ENCODE measurements at regions not wholly inside any gene's neighbourhood (a gene's known extent, or its start where the extent isn't known, plus 50 kb on each side); places are given as distances from the start of the nearest gene placed in this dataset.
A peak's percentile ranks its signal among the peaks of the same experiment; 100 is the strongest.

DNA sequence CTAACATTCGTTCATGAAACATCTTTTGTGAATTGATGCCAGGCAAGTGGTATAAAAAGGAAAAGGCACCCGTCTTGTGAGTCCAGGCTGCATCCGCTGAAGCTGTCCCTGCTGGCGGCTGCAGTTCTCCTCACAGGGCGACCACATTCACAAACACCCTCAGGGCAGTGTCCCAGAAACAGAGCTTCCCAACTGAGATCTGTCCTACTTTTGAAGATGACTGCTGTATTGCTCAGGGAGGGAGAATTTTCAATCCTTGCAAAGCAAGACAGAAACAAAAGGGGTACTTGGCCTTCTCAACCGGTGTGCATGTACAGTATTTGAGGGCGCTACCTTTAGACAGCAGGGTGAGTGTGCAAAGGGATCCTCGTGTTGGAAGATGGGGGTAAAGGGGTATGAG, 316.1 kb downstream of the GADD45G start:
- DNase-seq = peak; percentile 85

DNA sequence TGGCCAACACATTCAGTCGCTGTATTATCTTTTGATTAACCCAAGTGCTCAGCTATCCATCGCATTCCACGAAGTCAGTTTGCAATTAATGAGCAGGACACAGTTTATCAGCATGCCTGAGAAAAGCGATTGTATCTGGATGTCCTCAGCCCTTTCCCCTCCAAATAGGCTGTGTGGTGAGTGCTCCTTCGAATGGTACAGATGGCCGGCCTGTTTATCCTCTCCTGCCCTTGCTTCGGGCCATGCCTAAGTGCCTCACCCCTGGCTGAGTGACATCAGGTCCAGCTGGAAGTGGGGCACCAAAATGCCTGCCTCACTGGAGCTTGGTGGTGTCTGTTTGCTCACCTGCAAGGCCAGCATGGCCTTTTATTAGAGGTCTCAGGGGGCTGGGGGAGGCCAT, 317.3 kb downstream of the GADD45G start:
- DNase-seq = peak; percentile 59

DNA sequence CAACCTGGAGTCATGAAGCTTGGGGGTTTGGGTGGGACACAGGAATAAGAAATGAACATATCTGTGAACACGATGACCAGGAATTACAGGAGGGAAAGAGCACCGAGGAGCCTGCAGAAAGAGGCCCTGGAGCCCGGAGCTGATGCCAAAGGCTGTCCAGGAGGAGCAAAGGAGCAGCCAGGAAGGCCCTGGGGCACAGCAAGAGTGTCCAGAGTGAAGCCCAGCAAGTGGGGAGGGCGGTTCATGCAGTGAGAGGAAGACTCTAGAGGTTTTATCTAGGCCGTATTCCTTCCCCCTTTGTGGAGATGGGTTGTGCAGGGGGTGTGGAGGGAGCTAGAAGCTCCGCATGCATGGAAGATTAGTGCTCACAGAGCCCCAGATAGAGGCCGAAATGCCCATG, 318.4 kb downstream of the GADD45G start:
- no peak for DNase-seq

DNA sequence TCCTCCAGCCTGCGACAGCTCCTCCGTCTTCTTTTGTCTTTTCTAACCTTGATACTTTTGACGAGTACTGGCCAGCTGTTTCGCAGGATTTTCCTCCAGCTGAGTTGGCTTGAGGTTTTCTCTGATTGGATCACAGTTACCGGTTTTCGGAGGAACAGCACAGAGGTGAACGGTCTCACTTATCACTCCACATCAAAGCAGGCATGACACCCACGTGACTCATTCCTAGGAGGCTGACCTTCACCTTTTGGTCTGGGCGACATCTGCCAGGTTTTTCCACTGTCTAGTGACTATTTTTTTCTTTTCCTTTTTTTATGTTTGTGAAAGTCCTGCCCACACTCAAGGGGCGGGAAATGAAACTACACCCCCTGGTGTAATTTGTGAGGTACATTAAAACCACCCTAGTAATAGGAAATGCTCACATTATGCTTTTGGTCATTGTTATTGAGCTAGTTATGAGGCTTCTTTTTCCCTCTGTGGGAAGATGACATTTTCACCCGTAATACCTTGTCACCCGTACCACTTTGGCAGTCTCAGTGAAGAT, 319.2 kb downstream of the GADD45G start:
- DNase-seq = no peak

DNA sequence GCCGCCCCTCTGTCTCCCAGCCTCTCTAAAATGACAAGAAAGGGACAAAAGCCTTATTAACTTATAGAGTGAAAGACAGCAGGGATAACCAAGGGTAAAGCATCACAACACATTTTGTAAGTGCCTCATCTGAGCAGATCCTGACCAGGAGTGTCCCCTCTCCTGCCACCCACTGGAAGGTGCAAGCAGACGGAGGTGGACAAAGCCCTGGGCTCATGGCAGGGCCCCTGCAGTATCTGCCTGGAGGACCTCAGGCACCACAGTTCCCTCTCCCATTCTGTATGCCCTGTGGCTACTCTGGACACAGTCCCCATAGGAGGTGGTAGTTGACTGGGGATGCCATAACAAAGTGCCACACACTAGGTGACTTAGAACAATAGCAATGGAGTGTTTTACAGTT, 319.8 kb downstream of the GADD45G start:
- no peak for DNase-seq

DNA sequence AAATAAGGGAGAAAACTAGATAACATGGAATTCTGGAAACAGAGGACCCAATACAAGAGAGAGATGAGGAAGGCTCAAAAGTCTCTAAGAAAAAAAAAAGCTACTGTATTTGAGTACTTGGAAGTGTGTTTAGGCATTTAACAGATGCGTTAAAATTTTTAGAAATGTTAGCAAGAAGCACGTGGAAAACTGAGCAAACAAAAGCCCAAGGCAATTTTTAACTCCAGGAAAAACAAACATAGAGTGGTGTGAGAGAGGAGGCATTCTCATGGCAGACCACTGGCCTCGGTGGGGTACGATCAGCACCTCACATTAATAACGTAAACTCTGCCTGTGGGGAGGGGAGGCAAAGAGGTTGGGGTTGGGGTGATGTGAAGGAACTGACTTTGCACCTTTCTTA, 321.4 kb downstream of the GADD45G start:
- no peak for DNase-seq

DNA sequence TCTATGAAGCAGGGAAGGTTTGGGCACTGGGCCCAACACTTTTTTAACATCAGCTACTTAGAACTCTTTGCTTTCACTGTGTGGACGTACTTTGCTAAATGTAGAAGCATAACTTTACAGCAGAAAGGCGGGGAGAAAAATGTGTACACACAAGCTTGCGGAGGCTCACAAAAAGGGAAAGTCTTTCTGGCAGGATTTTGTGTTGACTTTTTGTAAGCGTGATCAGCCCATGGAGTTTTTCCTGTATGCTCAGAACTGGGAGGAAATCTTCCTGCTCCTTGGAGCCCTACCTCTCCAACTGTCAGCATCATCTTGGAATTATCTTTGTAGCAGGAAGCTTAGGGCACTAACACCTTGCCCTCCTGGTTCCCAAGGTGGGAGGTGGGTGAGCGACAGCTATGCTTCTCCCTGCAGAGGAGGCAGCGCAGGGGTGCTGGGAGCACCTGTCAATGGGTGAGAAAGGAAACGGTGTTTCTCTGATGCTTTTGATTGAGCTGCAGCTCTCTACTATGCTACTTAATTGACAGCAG, 321.9 kb downstream of the GADD45G start:
- no peak for DNase-seq

DNA sequence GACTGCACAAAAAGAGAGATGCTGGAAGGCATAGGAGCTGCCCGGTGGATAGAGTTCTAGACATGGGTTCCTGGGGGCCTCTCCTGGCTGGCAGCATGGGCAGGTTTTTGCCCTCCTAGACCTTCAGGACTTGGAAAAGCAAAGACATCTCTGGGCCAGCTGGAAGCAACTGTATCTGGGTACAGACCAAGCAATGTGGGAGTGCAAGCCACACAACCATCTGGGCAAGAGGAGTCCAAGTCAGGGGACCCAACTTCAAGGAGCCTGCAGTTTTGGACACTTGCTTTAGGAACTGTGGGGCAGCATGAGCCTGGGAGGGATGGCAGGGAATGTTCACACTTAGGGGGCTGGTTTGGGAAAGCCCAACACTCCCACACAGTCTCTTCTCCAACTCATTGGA, 323.3 kb downstream of the GADD45G start:
- DNase-seq = no peak

DNA sequence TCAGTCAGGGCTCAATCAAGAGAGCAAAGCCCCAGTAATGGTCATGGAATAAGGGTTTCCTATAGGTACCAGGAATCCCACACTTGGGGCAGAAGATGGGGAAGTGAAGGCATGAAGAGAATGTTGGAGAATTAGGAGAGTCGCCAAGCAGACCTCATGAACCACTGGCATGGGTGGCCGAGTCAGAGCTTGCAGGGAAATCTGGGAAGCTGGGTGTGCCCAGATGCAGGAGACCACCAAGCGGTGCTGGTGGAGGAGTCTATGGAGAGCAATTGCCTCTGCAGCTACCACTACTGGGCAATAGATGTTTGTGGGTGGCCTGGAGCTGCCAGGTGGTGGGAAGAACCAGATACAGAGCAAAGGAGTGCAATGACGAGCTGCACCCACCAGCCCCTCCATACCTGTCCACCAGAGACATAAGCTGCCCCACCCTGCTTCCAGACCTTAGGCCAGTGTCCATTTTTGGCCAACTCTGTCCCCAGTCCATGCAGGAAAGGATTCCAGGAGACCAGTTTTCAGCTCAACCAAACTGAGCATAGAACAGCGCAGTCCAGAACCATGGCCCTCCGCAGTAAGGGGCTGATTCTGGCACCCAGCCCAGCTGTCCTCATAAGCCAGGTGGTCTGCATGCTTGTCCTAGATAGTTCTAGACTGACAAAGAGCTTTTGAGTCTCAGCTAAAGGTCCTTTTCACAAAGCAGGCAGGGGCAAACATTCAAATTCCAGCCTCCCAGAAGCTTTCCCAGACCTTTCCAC, 323.9 kb downstream of the GADD45G start:
- no peak for DNase-seq

DNA sequence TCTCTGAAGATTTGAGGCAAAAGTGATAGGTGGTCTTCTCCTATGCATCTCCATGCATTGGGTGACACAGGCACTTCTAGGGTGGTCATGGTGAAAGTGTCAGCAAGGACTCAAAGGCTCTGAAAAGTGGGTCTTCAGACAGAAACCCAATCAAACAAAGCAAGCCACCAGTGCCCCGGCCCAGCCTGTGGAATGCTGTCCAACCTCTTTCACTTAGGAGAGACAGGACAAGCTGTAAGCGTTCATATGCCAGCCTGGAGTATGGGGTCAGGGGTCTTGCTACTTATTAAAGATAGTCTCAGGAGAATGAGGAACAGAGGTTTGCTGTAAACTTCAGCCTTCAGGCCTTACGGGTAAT, 324.5 kb downstream of the GADD45G start:
- DNase-seq = no peak

DNA sequence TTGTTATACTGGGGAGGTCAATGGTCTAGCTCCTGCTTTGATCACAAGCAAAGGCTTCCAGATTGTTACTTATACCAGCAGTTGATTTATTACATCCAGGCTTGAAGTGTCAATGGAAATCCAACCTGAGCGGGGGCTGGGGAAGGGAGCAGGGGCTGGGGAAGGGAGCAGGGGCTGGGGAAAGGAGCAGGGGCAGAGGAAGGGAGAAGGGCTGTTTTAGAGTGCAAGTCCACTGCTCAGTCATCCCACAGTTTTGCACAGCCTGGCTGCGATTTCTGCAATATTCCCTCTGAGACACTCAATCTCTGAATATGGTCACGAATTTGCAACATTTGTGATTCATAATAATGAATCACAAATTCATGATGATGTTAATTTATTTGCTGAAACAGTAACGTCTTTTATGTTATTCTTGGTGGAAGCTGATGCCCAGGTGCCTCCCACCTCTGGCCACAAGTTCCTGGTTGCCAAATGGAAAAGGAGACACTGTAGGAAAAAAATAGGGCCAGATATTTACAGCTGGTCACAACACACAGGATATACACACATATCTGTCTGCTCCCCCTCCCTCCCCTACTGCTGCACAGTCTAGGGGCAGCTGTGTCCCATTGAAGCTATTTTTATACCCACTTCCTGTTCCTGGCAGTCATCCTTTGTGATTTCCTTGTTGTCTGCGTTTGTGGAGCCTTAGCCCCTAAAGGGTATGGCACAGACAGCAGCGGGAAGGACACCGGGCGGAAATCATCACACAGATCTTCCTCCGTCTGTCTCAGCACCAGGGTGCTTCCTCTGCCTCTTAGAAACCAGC, 325.1 kb downstream of the GADD45G start:
- DNase-seq = peak; percentile 17

DNA sequence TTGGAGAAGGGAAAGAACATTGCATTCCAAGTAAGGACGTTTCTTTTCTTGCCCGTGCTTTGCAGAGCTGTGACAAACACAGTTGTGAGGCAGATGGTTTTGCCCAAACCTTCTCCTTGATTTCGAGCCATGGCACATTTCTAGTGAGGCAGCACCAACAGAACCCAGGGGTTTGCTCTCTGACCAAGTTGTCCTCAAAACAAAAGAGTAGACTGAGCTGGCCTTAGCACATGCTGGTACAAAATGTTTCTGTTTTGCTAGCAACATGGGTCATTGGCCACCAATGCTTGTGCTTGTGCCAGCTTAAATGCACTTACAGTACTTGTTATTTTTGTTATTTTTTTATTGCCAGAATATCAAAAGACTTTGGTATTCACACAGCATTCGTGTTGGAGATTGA, 328.8 kb downstream of the GADD45G start:
- no peak for DNase-seq

DNA sequence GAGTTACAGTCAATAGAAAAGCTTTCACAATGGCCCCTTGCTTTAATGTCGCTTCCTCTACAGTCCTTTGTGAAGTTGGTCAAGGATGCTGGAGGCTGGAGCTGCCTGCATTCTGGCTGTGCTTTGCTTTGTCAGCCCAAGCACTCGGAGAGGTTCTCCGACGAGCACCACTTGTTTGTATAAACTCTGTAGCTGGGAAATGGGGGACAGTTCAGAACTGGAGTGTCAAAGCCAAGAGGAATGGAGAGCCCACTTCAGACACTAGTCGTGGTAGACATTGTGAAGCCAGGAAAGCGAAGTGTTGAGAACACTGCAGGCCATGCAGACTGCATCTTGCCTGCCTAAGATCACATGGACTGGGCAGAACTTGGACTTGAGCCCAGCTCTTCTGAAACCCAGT, 330.3 kb downstream of the GADD45G start:
- no peak for DNase-seq

DNA sequence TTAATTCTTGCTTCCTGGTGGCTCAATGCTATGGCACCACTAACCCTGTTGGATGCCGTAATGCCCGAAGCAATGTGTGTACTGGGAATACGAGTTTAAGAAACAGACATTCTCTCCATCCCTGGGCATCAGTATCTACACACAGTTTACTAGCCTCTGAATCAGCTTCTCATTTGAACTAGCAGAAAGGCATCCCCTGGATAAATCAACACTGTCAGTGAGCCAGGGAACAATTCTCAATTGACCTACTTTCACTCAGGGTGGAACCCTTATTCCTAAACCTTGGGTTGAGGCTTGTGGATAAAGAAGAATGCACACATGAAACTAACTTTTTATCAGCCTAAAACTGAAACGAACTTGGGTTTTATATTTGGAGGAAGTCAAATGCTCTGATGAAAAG, 331.0 kb downstream of the GADD45G start:
- no peak for DNase-seq

DNA sequence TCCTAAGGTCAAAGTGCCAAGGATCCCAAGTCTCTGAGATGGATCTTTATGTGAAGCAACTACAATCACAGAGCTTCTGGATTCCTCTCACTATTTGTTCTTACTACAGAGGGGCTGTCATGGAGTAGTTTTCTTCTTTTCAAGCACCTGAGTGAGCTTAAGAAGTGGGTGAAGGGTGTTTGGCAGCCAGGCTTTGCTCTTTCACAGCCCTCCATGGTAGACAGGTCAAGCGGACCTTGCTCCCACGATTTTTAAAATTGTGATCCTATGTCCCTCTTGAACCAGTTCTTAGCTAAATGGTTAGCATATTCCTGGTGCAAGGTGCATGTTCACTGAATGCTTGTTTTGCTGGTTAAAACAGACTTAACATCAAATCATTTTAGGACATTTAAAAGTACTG, 332.2 kb downstream of the GADD45G start:
- no peak for DNase-seq

DNA sequence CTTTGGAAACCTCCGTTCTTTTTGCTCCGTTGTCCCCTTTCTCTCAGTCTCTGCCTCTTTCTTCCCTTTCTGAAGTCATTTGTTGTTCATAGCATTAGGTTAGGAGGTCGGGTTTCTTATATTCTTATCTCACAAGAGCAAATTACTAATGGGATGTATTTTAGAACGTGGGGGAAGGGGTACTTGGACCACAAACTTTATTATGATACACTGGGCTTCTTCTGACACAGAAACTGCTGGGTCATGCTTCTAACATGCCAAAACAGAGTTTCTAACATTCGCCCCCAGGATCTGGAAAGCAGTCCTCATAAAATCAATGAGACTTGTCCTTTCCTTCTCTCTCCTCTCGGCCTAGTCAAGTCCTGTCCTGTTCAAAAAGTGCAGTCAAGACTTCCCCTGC, 334.4 kb downstream of the GADD45G start:
- no peak for DNase-seq

DNA sequence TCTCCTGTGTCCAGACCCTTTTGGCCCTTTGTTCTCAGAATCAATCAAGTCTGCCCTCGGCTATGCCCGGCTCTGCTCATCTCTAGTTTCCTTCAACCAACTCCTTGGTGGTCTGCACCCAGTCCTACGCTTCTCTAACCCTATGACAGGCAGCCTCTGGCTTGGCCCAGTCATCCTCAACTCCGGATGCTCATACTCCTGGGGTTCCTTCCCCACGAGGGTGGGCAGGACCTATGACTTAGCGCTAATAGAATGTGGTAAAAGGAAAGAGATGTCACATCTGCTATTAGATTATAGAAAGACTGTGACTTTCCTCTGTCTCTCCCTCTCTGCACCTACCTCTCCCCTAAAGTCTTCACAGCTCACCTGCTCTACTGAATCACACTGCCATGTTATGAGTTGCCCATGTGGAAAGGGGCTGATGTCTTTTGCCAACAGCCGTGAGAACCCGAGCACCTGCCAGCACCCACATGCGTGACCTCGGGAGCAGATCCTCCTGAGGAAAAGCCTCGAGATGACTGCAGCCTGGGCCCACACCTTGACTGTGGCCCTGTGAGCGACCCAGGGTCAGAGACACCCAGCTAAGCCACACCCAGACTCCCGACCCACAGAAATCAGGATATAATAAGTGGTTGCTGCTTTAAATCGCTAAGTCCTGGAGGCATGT, 334.9 kb downstream of the GADD45G start:
- DNase-seq = no peak

DNA sequence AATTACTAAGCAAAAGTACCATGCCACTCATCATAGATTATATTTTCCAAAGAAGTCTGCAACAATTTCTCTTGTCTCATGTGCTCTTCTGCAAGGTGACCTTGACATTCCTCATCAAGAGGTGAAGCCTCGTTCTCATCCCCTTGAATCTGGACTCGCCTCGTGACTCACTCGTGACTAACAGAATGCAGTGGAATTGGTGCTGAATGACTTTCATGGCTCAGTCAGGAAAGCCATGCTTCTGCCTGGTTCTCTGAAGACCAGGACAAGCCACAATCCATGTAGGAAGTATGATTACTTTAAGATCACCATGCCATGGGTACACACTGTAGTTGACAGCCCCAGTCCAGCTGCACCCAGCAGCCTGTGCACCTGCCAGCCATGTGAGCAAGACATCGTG, 335.8 kb downstream of the GADD45G start:
- no peak for DNase-seq

DNA sequence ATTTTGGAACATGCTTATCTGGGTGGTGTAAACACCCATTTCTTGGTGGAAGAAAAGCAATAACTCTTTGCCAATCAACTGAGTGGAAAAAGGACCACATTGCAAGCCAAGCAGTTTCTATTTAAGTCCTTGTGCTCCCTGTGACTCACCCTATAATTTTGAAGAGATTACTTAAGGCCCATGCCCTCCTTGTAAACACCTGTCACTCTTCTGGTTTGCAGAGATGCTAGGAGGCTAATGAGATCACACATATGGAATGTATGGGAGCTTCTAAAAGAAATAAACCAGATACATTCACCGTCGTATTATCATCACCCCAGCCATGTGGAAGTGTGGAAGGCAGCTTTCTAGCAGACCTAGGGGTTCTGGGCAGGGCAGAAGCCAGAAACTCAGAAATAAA, 337.1 kb downstream of the GADD45G start:
- no peak for DNase-seq

DNA sequence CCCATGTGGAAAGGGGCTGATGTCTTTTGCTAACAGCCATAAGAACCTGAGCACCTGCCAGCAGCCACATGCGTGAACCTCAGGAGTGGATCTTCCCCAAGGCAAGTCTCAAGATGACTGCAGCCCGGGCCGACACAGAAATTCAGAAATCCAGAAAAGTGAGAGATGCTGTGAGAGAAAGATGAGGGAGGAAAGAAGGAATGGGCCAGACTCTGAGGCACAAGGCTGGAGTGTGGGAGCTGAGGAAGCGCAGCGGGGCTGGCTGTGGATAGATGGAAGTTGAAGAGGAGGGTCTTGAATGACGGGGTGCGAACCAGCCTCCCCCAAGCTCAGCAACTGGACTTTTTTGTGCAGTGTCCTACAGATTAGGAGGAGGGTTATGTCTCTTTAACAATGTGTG, 337.8 kb downstream of the GADD45G start:
- DNase-seq = no peak

DNA sequence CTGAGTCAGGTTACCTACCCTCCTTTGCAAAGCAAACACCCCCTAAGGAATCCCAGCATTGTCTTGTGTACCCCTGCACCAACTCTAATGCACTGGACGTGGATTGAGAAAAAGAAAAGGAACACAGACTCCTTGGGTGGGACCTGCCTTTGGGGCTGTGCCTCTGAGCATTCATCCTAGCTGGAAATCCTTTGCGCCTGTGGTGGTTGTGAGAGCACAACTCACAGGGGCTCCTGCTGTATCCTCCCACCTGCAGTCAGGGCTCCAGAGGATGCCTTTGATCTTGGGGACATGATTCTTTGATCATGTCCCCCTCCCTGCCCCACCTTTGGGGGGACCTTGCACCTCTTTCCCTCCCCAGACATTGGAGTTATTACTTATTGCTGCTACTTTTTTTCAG, 338.5 kb downstream of the GADD45G start:
- no peak for DNase-seq

DNA sequence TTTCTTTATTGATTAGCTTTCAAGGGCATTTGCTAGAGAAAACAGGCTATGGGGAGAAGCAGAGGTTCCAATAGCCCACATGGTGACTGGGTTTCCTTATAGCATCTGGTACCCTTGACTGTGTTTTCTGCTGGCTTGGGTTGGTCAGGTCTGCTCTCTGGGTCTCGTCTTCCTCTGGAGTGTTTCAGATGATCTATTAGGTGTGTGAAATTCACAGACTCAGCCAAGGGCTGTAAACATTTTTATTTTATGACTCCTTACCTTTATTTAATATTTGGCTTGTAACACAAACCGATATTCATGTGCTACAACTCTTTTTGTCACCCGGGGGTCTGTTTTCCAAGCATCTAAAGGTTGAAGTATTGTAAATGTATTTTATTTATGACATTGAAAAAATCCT, 338.9 kb downstream of the GADD45G start:
- no peak for DNase-seq

DNA sequence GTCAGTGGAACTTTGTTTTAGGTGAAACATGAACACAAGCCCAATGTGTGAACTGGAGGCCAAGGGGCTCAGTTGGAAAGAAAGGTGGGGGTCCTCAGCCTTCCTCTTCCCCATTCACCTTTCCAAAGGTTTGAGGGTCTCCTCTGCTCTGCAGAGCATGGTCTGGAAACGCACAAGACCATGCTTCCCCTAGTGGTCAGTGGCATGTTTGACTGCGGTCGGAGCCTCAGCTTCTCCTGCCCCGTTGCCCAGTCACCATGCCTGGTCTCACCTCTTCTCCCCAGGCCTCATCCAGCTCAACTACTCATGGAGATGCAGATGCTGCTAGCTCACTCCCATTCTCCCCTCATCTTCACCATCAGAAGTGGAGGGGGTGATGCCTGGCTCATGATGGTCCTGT, 340.3 kb downstream of the GADD45G start:
- DNase-seq = no peak

DNA sequence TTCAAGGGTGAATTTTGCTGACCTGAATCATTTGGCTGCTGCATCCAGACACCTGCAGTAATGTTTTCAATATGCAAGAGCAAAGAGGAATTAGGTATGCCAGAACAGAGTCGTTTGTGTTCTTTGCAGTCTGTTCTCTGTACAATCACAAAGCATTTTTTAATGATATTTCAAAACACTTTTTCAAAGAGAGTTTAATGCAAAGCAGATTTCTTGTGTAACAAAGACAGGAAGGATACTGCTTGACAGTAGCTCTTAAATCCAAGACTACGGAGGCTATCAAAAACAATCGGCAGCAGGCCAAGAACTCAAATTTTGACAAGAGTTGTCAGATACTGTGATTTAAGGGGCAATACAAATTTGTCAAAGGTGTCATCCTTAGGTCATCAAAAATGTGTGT, 341.9 kb downstream of the GADD45G start:
- DNase-seq = no peak
